Ovary (tissue), 7 donors: ENCODE measurements at regions not wholly inside any gene's neighbourhood (a gene's known extent, or its start where the extent isn't known, plus 50 kb on each side); places are given as distances from the start of the nearest gene placed in this dataset.
A peak's percentile ranks its signal among the peaks of the same experiment; 100 is the strongest.

Experiments used
- DNase-seq, 5 donors: peaks; one replicate each; pipeline ENCODE4 v3.0.0-alpha.2; 2019 to 2020
- H3K27ac ChIP-seq, 2 donors: fragments of 200-600 bp; one replicate each; pipeline versions ENCODE4 v1.5.1 to v1.8.0; 2019 to 2022
- H3K27me3 ChIP-seq: fragments of 200-600 bp; one replicate; pipeline ENCODE4 v1.8.0; 2022
- H3K36me3 ChIP-seq: fragments of 200-600 bp; sonication (generic); one replicate; pipeline ENCODE4 v1.5.1; 2019
- H3K4me1 ChIP-seq: one replicate; pipeline ENCODE4 v1.8.1; 2013; ENCODE audit warnings: mild to moderate bottlenecking, moderate library complexity; ENCODE audit not compliant: insufficient read depth
- H3K4me3 ChIP-seq: fragments of 200-600 bp; sonication (generic); one replicate; pipeline ENCODE4 v1.5.1; 2017
- H3K9me3 ChIP-seq, 2 donors: fragments of 200-600 bp in 1 of 2; sonication (generic) in 1 of 2; one replicate each; pipeline versions ENCODE4 v1.5.1 to v1.8.1; 2013 to 2019; ENCODE audit warnings: mild to moderate bottlenecking in 1 of 2, moderate library complexity in 1 of 2
- CTCF ChIP-seq, 3 donors: fragments of 450-650 bp in 2 of 3; fragments of 200-600 bp in 1 of 3; IDR thresholded peaks; one replicate each; pipeline versions ENCODE4 v1.5.1 to v1.8.0; 2016 to 2022; ENCODE audit warnings: antibody characterized with exemption in 3 of 3, mild to moderate bottlenecking in 1 of 3
- EP300 ChIP-seq: sonication (generic); formaldehyde crosslinking; IDR thresholded peaks from one replicate; pipeline ENCODE4 v1.6.1; 2017; ENCODE audit warnings: antibody characterized with exemption
- POLR2A ChIP-seq: fragments of 450-650 bp; IDR thresholded peaks from one replicate; pipeline ENCODE4 v1.6.1; 2017; ENCODE audit warnings: antibody characterized with exemption, mild to moderate bottlenecking, moderate library complexity
- WGBS, 3 donors: extraction: QIAGEN DNeasy Blood & Tissue Kit in 1 of 3; methylation state at CpG; one replicate each; pipeline versions ENCODE4 v1.1.5 to v1.1.7; 2013 to 2017; 5-methylcytosine and 5-hydroxymethylcytosine counted together
- intact Hi-C, 4 donors: fragments of 100-400 bp; cut with DNase I; formaldehyde crosslinking; loops; one replicate each; pipeline versions ENCODE4 v1.11.0 to v1.15.1; 2022 to 2023
- donor health status: DM: no; HTN: no; CAD: no; lungs with moderate emphysema.
- donor health status: DM: no; HTN: no; CAD: no.
- donor health status: Bipolar disorder and iron deficiency.
- donor health status: DM: no; HTN: no; CAD: no.
- donor health status: DM: yes; HTN: yes; CAD: no.

GRCh38 chr5:158127536-158127935 lies 268.6 kb upstream of the CLINT1 start:
- Histone ChIP-seq H3K27me3 (no peaks in the 10 kb centered on the region), H3K4me3 (no peak overlapping the region), H3K36me3 (no peaks in the 10 kb centered on the region), H3K9me3 (no peaks in the 10 kb centered on the region), H3K27ac (no peak overlapping the region), H3K4me1 (peaks cover 6% of the 10 kb centered on the region)
- DNase-seq: peak in 2 of 5 donors; percentile 15 to 30
- 22 to 34% (median 29%) methylated on average over 3 of the region's 3 CpGs for WGBS, 3 donors
- TF ChIP-seq POLR2A (no peak), CTCF (IDR thresholded peaks at IDR 0.05) (no peak), EP300 (no peak)
- intact Hi-C loops: no loop called here

GRCh38 chr5:158126442-158127405 lies 267.8 kb upstream of the CLINT1 start:
- no peak overlapping the region for H3K4me3 ChIP-seq
- 38 to 53% (median 41%) methylated on average over 11 of the region's 11 CpGs for WGBS, 3 donors
- H3K27me3 ChIP-seq: no peaks in the 10 kb centered on the region
- H3K27ac ChIP-seq: no peak overlapping the region
- H3K4me1 ChIP-seq: peaks cover 6% of the 10 kb centered on the region
- intact Hi-C loops: no loop called here
- no peaks in the 10 kb centered on the region for H3K36me3 ChIP-seq
- DNase-seq: peak in 1 of 5 donors; percentile 16
- H3K9me3 ChIP-seq: no peaks in the 10 kb centered on the region
- TF ChIP-seq POLR2A (no peak), CTCF (IDR thresholded peaks at IDR 0.05) (no peak), EP300 (no peak)

GRCh38 chr5:158124606-158125316 lies 265.8 kb upstream of the CLINT1 start:
- Histone ChIP-seq H3K27ac (no peak overlapping the region), H3K9me3 (no peaks in the 10 kb centered on the region), H3K27me3 (no peaks in the 10 kb centered on the region), H3K4me1 (peaks cover 6% of the 10 kb centered on the region), H3K4me3 (no peak overlapping the region), H3K36me3 (no peaks in the 10 kb centered on the region)
- DNase-seq: no peak
- WGBS, 3 donors: 96 to 100% (median 99%) methylated on average over 3 of the region's 3 CpGs
- intact Hi-C loops: no loop called here
- no peak for TF ChIP-seq POLR2A
- no peak for TF ChIP-seq EP300
- TF ChIP-seq CTCF (IDR thresholded peaks at IDR 0.05): no peak

GRCh38 chr5:158123595-158123994 lies 264.6 kb upstream of the CLINT1 start:
- Histone ChIP-seq H3K4me3 (no peak overlapping the region), H3K4me1 (peaks cover 6% of the 10 kb centered on the region), H3K27ac (no peak overlapping the region), H3K36me3 (no peaks in the 10 kb centered on the region), H3K27me3 (no peaks in the 10 kb centered on the region), H3K9me3 (no peaks in the 10 kb centered on the region)
- intact Hi-C loops: no loop called here
- TF ChIP-seq CTCF (IDR thresholded peaks at IDR 0.05): no peak
- no peak for TF ChIP-seq EP300
- 86 to 94% (median 87%) methylated on average over 3 of the region's 3 CpGs for WGBS, 3 donors
- no peak for DNase-seq
